SJCRH30 (cell line): ENCODE measurements at regions not wholly inside any gene's neighbourhood (a gene's known extent, or its start where the extent isn't known, plus 50 kb on each side); places are given as distances from the start of the nearest gene placed in this dataset.
"Not testable (repeated sequence)": the region's sequence is repeated elsewhere in the genome, so short reads cannot be mapped to it uniquely, and the experiment has no call there.

ENCODE experiments used
- DNase-seq, 2 experiments: peaks; one replicate each; pipeline ENCODE4 v3.0.0-alpha.2; 2015 to 2020
- H3K27ac ChIP-seq: fragments of 250-450 bp; sonication (Bioruptor Pico); 2 replicates; pipeline ENCODE4 v1.5.1; 2020; ENCODE audit warnings: mild to moderate bottlenecking, moderate library complexity
- H3K27me3 ChIP-seq: fragments of 250-450 bp; sonication (Bioruptor Pico); 2 replicates; pipeline ENCODE4 v1.5.1; 2020; ENCODE audit warnings: mild to moderate bottlenecking, moderate library complexity
- H3K36me3 ChIP-seq: fragments of 250-450 bp; sonication (Bioruptor Pico); 2 replicates; pipeline ENCODE4 v1.5.1; 2020; ENCODE audit warnings: mild to moderate bottlenecking, moderate library complexity
- H3K4me1 ChIP-seq: fragments of 250-450 bp; sonication (Bioruptor Pico); 2 replicates; pipeline ENCODE4 v1.5.1; 2020; ENCODE audit warnings: mild to moderate bottlenecking, moderate library complexity
- H3K4me3 ChIP-seq: fragments of 250-450 bp; sonication (Bioruptor Pico); 2 replicates; pipeline ENCODE4 v1.5.1; 2020; ENCODE audit warnings: mild to moderate bottlenecking, moderate library complexity
- H3K9me3 ChIP-seq: fragments of 250-450 bp; sonication (Bioruptor Pico); replicated peaks from 2 replicates; pipeline ENCODE4 v1.5.1; 2020; ENCODE audit warnings: mild to moderate bottlenecking, moderate library complexity

GRCh38 chr10:5292970-5293369 is 71.8 kb upstream of the UCN3 start:
- H3K36me3 ChIP-seq, result not testable (repeated sequence)

GRCh38 chr10:5293691-5294550 is 70.8 kb upstream of the UCN3 start:
- peak; percentile 53 to 58 for DNase-seq
- H3K36me3 ChIP-seq, result no peaks in the 10 kb centered on the region
- peaks cover 13% of the 10 kb centered on the region for H3K4me1 ChIP-seq
- H3K27ac ChIP-seq, result no peak overlapping the region
- H3K4me3 ChIP-seq, result no peak overlapping the region
- no peaks in the 10 kb centered on the region for H3K9me3 ChIP-seq
- H3K27me3 ChIP-seq, result no peaks in the 10 kb centered on the region

More at GRCh38 chr10:5292970-5293369, 71.8 kb upstream of the UCN3 start:
- H3K4me1 ChIP-seq, result peaks cover 13% of the 10 kb centered on the region
- H3K27me3 ChIP-seq, H3K9me3 ChIP-seq, H3K27ac ChIP-seq, DNase-seq, H3K4me3 ChIP-seq: not testable (repeated sequence)

GRCh38 chr10:5297466-5297865 is 67.3 kb upstream of the UCN3 start:
- Histone ChIP-seq H3K9me3 (no peaks in the 10 kb centered on the region), H3K27ac (no peak overlapping the region), H3K4me3 (no peak overlapping the region), H3K27me3 (no peaks in the 10 kb centered on the region), H3K4me1 (no peaks in the 10 kb centered on the region), H3K36me3 (no peaks in the 10 kb centered on the region)
- DNase-seq, result no peak

- Histone ChIP-seq H3K27ac (no peak overlapping the region), H3K4me3 (no peak overlapping the region), H3K4me1 (no peaks in the 10 kb centered on the region), H3K9me3 (no peaks in the 10 kb centered on the region), H3K27me3 (no peaks in the 10 kb centered on the region), H3K36me3 (no peaks in the 10 kb centered on the region)
- DNase-seq, result no peak
These were observed 66.8 kb upstream of the UCN3 start for GRCh38 chr10:5297996-5298395.

GRCh38 chr10:5299950-5300349 is 64.8 kb upstream of the UCN3 start:
- Histone ChIP-seq H3K36me3 (no peaks in the 10 kb centered on the region), H3K27me3 (no peaks in the 10 kb centered on the region), H3K4me1 (no peaks in the 10 kb centered on the region), H3K27ac (no peak overlapping the region), H3K9me3 (no peaks in the 10 kb centered on the region), H3K4me3 (no peak overlapping the region)
- no peak for DNase-seq

- Histone ChIP-seq H3K27ac (no peak overlapping the region), H3K27me3 (no peaks in the 10 kb centered on the region), H3K36me3 (no peaks in the 10 kb centered on the region), H3K4me1 (no peaks in the 10 kb centered on the region), H3K4me3 (no peak overlapping the region), H3K9me3 (no peaks in the 10 kb centered on the region)
- no peak for DNase-seq
These were observed 61.3 kb upstream of the UCN3 start for GRCh38 chr10:5303504-5303903.

GRCh38 chr10:5305374-5305773 is 59.4 kb upstream of the UCN3 start:
- no peak overlapping the region for H3K27ac ChIP-seq
- H3K4me1 ChIP-seq, result no peaks in the 10 kb centered on the region
- no peak for DNase-seq
- H3K4me3 ChIP-seq, result no peak overlapping the region
- no peaks in the 10 kb centered on the region for H3K27me3 ChIP-seq
- no peaks in the 10 kb centered on the region for H3K9me3 ChIP-seq
- H3K36me3 ChIP-seq, result no peaks in the 10 kb centered on the region

- no peak for DNase-seq
- H3K27me3 ChIP-seq, result no peaks in the 10 kb centered on the region
These were observed 53.9 kb upstream of the UCN3 start for GRCh38 chr10:5310914-5311313.

GRCh38 chr10:5311617-5312016 is 53.1 kb upstream of the UCN3 start:
- H3K4me1 ChIP-seq, result no peaks in the 10 kb centered on the region
- no peak overlapping the region for H3K27ac ChIP-seq
- no peaks in the 10 kb centered on the region for H3K36me3 ChIP-seq
- H3K4me3 ChIP-seq, result no peak overlapping the region
- no peaks in the 10 kb centered on the region for H3K9me3 ChIP-seq
- H3K27me3 ChIP-seq, result no peaks in the 10 kb centered on the region
- DNase-seq, result no peak

More at GRCh38 chr10:5310914-5311313, 53.9 kb upstream of the UCN3 start:
- Histone ChIP-seq H3K9me3 (no peaks in the 10 kb centered on the region), H3K36me3 (no peaks in the 10 kb centered on the region), H3K4me1 (no peaks in the 10 kb centered on the region), H3K27ac (no peak overlapping the region), H3K4me3 (no peak overlapping the region)

- DNase-seq, result no peak
- H3K27ac ChIP-seq, result no peak overlapping the region
- H3K4me1 ChIP-seq, result peaks cover 7% of the 10 kb centered on the region; the same call in 1 of the 2 replicates
- H3K36me3 ChIP-seq, result no peaks in the 10 kb centered on the region
- no peaks in the 10 kb centered on the region for H3K27me3 ChIP-seq
- H3K9me3 ChIP-seq, result no peaks in the 10 kb centered on the region
- no peak overlapping the region for H3K4me3 ChIP-seq
These were observed 49.9 kb upstream of the UCN3 start for GRCh38 chr10:5314840-5315239.
